Osteocyte (in vitro differentiated cells): ENCODE measurements at regions not wholly inside any gene's neighbourhood (a gene's known extent, or its start where the extent isn't known, plus 50 kb on each side); places are given as distances from the start of the nearest gene placed in this dataset.

Experiments
- DNase-seq: peaks from one replicate; pipeline ENCODE4 v3.0.0; 2021; ENCODE audit warnings: mixed read lengths; ENCODE audit not compliant: unreplicated experiment; ENCODE audit errors: extremely low spot score
- H3K27ac Mint-ChIP-seq: one replicate; pipeline ENCODE4 v1.8.0; 2021; ENCODE audit warnings: mild to moderate bottlenecking, mixed read lengths; ENCODE audit not compliant: unreplicated experiment
- H3K27me3 Mint-ChIP-seq: one replicate; pipeline ENCODE4 v1.8.0; 2021; ENCODE audit warnings: mixed read lengths; ENCODE audit not compliant: unreplicated experiment
- H3K36me3 Mint-ChIP-seq: one replicate; pipeline ENCODE4 v1.8.0; 2021; ENCODE audit warnings: mixed read lengths; ENCODE audit not compliant: unreplicated experiment
- H3K4me1 Mint-ChIP-seq: one replicate; pipeline ENCODE4 v1.8.0; 2021; ENCODE audit warnings: mixed read lengths; ENCODE audit not compliant: unreplicated experiment
- H3K4me3 Mint-ChIP-seq: one replicate; pipeline ENCODE4 v1.8.0; 2021; ENCODE audit warnings: mild to moderate bottlenecking, moderate library complexity, mixed read lengths; ENCODE audit not compliant: unreplicated experiment
- H3K9me3 Mint-ChIP-seq: one replicate; pipeline ENCODE4 v1.8.0; 2021; ENCODE audit warnings: mixed read lengths; ENCODE audit not compliant: unreplicated experiment
- CTCF ChIP-seq: fragments of 200-600 bp; sonication (generic); IDR thresholded peaks from 2 replicates; pipeline ENCODE4 v1.5.0; 2021; ENCODE audit warnings: antibody characterized with exemption, mild to moderate bottlenecking, moderate library complexity

- Mint-ChIP-seq H3K36me3 (no peaks in the 10 kb centered on the region), H3K27ac (no peak overlapping the region), H3K27me3 (no peaks in the 10 kb centered on the region), H3K9me3 (peaks cover 5% of the 10 kb centered on the region), H3K4me1 (no peaks in the 10 kb centered on the region), H3K4me3 (no peak overlapping the region)
- DNase-seq = no peak
- TF ChIP-seq CTCF = no peak
Observed at GRCh38 chr2:184215745-184216144, 382.6 kb upstream of the ZNF804A start.

- Mint-ChIP-seq H3K36me3 (no peaks in the 10 kb centered on the region), H3K27ac (no peak overlapping the region), H3K9me3 (no peaks in the 10 kb centered on the region), H3K4me1 (no peaks in the 10 kb centered on the region), H3K27me3 (no peaks in the 10 kb centered on the region), H3K4me3 (no peak overlapping the region)
- no peak for TF ChIP-seq CTCF
- no peak for DNase-seq
Observed at GRCh38 chr2:184256611-184257010, 341.7 kb upstream of the ZNF804A start.

GRCh38 chr2:184261331-184261730 is 337.0 kb upstream of the ZNF804A start:
- Mint-ChIP-seq H3K4me1 (no peaks in the 10 kb centered on the region), H3K27ac (no peak overlapping the region), H3K27me3 (no peaks in the 10 kb centered on the region), H3K9me3 (no peaks in the 10 kb centered on the region), H3K36me3 (no peaks in the 10 kb centered on the region), H3K4me3 (no peak overlapping the region)
- no peak for TF ChIP-seq CTCF
- no peak for DNase-seq

GRCh38 chr2:184261818-184262217 is 336.5 kb upstream of the ZNF804A start:
- DNase-seq = no peak
- Mint-ChIP-seq H3K4me3 (no peak overlapping the region), H3K27ac (no peak overlapping the region), H3K27me3 (no peaks in the 10 kb centered on the region), H3K36me3 (no peaks in the 10 kb centered on the region), H3K9me3 (no peaks in the 10 kb centered on the region), H3K4me1 (no peaks in the 10 kb centered on the region)
- no peak for TF ChIP-seq CTCF

GRCh38 chr2:184268900-184269477 is 329.3 kb upstream of the ZNF804A start:
- H3K4me3 Mint-ChIP-seq = no peak overlapping the region
- no peaks in the 10 kb centered on the region for H3K9me3 Mint-ChIP-seq
- DNase-seq = no peak
- no peaks in the 10 kb centered on the region for H3K36me3 Mint-ChIP-seq
- H3K4me1 Mint-ChIP-seq = no peaks in the 10 kb centered on the region
- no peak overlapping the region for H3K27ac Mint-ChIP-seq
- TF ChIP-seq CTCF = no peak
- H3K27me3 Mint-ChIP-seq = no peaks in the 10 kb centered on the region
